ENCODE measurements at regions not wholly inside any gene's neighbourhood (a gene's known extent, or its start where the extent isn't known, plus 50 kb on each side); places are given as distances from the start of the nearest gene placed in this dataset.

GRCh38 chr6:71537717-71538116 is 249.1 kb downstream of the OGFRL1 start:
- Histone ChIP-seq H3K27ac (no peak overlapping the region), H3K9me3 (no peaks in the 10 kb centered on the region), H3K36me3 (no peaks in the 10 kb centered on the region), H3K27me3 (no peaks in the 10 kb centered on the region), H3K4me3 (no peak overlapping the region), H3K4me1 (no peaks in the 10 kb centered on the region)
- no peak for DNase-seq
- intact Hi-C loops (cut with DNase I; ENCODE audit: low total_unique reads): no loop called here
- TF ChIP-seq CTCF (IDR thresholded peaks at IDR 0.05): no peak
- no peak for TF ChIP-seq POLR2A (IDR thresholded peaks at IDR 0.05)

- Histone ChIP-seq H3K36me3 (no peaks in the 10 kb centered on the region), H3K4me3 (no peak overlapping the region), H3K4me1 (no peaks in the 10 kb centered on the region), H3K27ac (no peak overlapping the region), H3K9me3 (no peaks in the 10 kb centered on the region), H3K27me3 (no peaks in the 10 kb centered on the region)
- TF ChIP-seq CTCF (IDR thresholded peaks at IDR 0.05) (no peak), POLR2A (IDR thresholded peaks at IDR 0.05) (no peak)
- intact Hi-C loops (cut with DNase I; ENCODE audit: low total_unique reads): no loop called here
- no peak for DNase-seq
Observed at GRCh38 chr6:71544028-71544427, 255.4 kb downstream of the OGFRL1 start.

- intact Hi-C loops (cut with DNase I; ENCODE audit: low total_unique reads): no loop called here
- Histone ChIP-seq H3K36me3 (no peaks in the 10 kb centered on the region), H3K27ac (no peak overlapping the region), H3K9me3 (no peaks in the 10 kb centered on the region), H3K27me3 (no peaks in the 10 kb centered on the region), H3K4me3 (no peak overlapping the region), H3K4me1 (no peaks in the 10 kb centered on the region)
- no peak for DNase-seq
- no peak for TF ChIP-seq CTCF (IDR thresholded peaks at IDR 0.05)
- no peak for TF ChIP-seq POLR2A (IDR thresholded peaks at IDR 0.05)
Observed at GRCh38 chr6:71544906-71545305, 256.3 kb downstream of the OGFRL1 start.

GRCh38 chr6:71545905-71546304 is 257.3 kb downstream of the OGFRL1 start:
- H3K9me3 ChIP-seq: no peaks in the 10 kb centered on the region
- no peaks in the 10 kb centered on the region for H3K36me3 ChIP-seq
- intact Hi-C loops (cut with DNase I; ENCODE audit: low total_unique reads): no loop called here
- H3K4me3 ChIP-seq: no peak overlapping the region
- H3K4me1 ChIP-seq: no peaks in the 10 kb centered on the region
- no peak for TF ChIP-seq CTCF (IDR thresholded peaks at IDR 0.05)
- no peak for TF ChIP-seq POLR2A (IDR thresholded peaks at IDR 0.05)
- H3K27ac ChIP-seq: no peak overlapping the region
- no peak for DNase-seq
- H3K27me3 ChIP-seq: no peaks in the 10 kb centered on the region

- H3K27ac ChIP-seq: no peak overlapping the region
- intact Hi-C loops (cut with DNase I; ENCODE audit: low total_unique reads): no loop called here
Observed at GRCh38 chr6:71551798-71552197, 263.2 kb downstream of the OGFRL1 start.

More at GRCh38 chr6:71551798-71552197, 263.2 kb downstream of the OGFRL1 start:
- no peak for DNase-seq
- Histone ChIP-seq H3K4me3 (no peak overlapping the region), H3K9me3 (no peaks in the 10 kb centered on the region), H3K4me1 (no peaks in the 10 kb centered on the region), H3K27me3 (no peaks in the 10 kb centered on the region), H3K36me3 (no peaks in the 10 kb centered on the region)
- TF ChIP-seq POLR2A (IDR thresholded peaks at IDR 0.05): no peak
- TF ChIP-seq CTCF (IDR thresholded peaks at IDR 0.05): no peak

All from uterus (tissue), 3 donors.